A549 (cell line): ENCODE measurements at regions not wholly inside any gene's neighbourhood (a gene's known extent, or its start where the extent isn't known, plus 50 kb on each side); places are given as distances from the start of the nearest gene placed in this dataset.

ENCODE experiments used
- EHMT2 ChIP-seq: fragments of 200-600 bp; sonication (generic); IDR thresholded peaks from 2 replicates; pipeline ENCODE4 v1.6.1; 2016; ENCODE audit warnings: antibody characterized with exemption, low read depth, mild to moderate bottlenecking, moderate library complexity
- HDAC2 ChIP-seq: fragments of 200-600 bp; sonication (generic); IDR thresholded peaks from 2 replicates; pipeline ENCODE4 v1.6.1; 2016
- KDM1A ChIP-seq: fragments of 200-600 bp; sonication (generic); IDR thresholded peaks from 2 replicates; pipeline ENCODE4 v1.6.1; 2016; ENCODE audit warnings: low read depth, mild to moderate bottlenecking
- POLR2A ChIP-seq: IDR thresholded peaks from 2 replicates; pipeline ENCODE4 v1.6.1; 2012; ENCODE audit warnings: mild to moderate bottlenecking, low read length
- RCOR1 ChIP-seq: fragments of 150-350 bp; IDR thresholded peaks from 2 replicates; pipeline ENCODE4 v1.6.1; 2014; ENCODE audit warnings: antibody characterized with exemption, low read length, low read depth
- RNF2 ChIP-seq: fragments of 200-600 bp; sonication (generic); IDR thresholded peaks from 2 replicates; pipeline ENCODE4 v1.6.1; 2016; ENCODE audit warnings: low read depth, mild to moderate bottlenecking, antibody characterized with exemption, moderate library complexity, borderline replicate concordance
- TF ChIP-seq, protein P1 (sequence below): fragments of >200 bp; sonication (Bioruptor Twin); formaldehyde crosslinking; IDR thresholded peaks from 3 replicates; pipeline ENCODE4 v1.5.1; 2016
- TF ChIP-seq, protein P2 (sequence below): fragments of 250-450 bp; sonication (Bioruptor Pico); IDR thresholded peaks from 2 replicates; pipeline ENCODE4 v1.5.0; 2021; ENCODE audit warnings: mild to moderate bottlenecking, moderate library complexity, borderline replicate concordance
- TF ChIP-seq, protein P3 (sequence below): fragments of >200 bp; sonication (Bioruptor Twin); formaldehyde crosslinking; IDR thresholded peaks from 3 replicates; pipeline ENCODE4 v1.6.1; 2016
- TF ChIP-seq, protein P4 (sequence below): IDR thresholded peaks from 2 replicates; pipeline ENCODE4 v1.6.1; 2012

DNA sequence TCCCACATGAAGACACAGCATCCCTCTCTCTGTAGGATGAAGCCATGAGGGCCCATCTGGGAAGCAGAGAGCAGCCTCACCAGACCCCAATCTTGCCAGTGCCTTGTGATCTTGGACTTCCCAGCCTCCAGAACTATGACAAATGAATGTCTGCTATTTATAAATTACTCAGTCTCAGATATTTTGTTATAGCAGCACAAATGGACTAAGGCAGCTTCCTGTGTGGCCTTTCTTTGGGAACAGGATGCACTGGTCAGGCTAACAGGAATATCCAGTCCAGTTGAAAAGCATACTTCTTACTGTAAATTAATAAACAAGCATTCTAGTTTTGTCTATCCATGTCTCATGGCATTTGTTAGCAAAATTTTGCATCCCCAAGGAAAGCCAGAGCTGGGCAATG is 134.1 kb upstream of the ETV3 start:
- TF ChIP-seq HDAC2 (no peak), RCOR1 (no peak), POLR2A (no peak), KDM1A (no peak), RNF2 (no peak), EHMT2 (no peak)
- TF ChIP-seq, protein P1, sequence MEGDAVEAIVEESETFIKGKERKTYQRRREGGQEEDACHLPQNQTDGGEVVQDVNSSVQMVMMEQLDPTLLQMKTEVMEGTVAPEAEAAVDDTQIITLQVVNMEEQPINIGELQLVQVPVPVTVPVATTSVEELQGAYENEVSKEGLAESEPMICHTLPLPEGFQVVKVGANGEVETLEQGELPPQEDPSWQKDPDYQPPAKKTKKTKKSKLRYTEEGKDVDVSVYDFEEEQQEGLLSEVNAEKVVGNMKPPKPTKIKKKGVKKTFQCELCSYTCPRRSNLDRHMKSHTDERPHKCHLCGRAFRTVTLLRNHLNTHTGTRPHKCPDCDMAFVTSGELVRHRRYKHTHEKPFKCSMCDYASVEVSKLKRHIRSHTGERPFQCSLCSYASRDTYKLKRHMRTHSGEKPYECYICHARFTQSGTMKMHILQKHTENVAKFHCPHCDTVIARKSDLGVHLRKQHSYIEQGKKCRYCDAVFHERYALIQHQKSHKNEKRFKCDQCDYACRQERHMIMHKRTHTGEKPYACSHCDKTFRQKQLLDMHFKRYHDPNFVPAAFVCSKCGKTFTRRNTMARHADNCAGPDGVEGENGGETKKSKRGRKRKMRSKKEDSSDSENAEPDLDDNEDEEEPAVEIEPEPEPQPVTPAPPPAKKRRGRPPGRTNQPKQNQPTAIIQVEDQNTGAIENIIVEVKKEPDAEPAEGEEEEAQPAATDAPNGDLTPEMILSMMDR = no peak
- TF ChIP-seq, protein P2, sequence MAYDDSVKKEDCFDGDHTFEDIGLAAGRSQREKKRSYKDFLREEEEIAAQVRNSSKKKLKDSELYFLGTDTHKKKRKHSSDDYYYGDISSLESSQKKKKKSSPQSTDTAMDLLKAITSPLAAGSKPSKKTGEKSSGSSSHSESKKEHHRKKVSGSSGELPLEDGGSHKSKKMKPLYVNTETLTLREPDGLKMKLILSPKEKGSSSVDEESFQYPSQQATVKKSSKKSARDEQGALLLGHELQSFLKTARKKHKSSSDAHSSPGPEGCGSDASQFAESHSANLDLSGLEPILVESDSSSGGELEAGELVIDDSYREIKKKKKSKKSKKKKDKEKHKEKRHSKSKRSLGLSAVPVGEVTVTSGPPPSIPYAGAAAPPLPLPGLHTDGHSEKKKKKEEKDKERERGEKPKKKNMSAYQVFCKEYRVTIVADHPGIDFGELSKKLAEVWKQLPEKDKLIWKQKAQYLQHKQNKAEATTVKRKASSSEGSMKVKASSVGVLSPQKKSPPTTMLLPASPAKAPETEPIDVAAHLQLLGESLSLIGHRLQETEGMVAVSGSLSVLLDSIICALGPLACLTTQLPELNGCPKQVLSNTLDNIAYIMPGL (CRISPR knock-in tag) = no peak
- TF ChIP-seq, protein P3, sequence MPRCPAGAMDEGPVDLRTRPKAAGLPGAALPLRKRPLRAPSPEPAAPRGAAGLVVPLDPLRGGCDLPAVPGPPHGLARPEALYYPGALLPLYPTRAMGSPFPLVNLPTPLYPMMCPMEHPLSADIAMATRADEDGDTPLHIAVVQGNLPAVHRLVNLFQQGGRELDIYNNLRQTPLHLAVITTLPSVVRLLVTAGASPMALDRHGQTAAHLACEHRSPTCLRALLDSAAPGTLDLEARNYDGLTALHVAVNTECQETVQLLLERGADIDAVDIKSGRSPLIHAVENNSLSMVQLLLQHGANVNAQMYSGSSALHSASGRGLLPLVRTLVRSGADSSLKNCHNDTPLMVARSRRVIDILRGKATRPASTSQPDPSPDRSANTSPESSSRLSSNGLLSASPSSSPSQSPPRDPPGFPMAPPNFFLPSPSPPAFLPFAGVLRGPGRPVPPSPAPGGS = no peak
- TF ChIP-seq, protein P4, sequence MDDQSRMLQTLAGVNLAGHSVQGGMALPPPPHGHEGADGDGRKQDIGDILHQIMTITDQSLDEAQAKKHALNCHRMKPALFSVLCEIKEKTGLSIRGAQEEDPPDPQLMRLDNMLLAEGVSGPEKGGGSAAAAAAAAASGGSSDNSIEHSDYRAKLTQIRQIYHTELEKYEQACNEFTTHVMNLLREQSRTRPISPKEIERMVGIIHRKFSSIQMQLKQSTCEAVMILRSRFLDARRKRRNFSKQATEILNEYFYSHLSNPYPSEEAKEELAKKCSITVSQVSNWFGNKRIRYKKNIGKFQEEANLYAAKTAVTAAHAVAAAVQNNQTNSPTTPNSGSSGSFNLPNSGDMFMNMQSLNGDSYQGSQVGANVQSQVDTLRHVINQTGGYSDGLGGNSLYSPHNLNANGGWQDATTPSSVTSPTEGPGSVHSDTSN = no peak
